Activated CD4-positive, CD25-positive, alpha-beta regulatory T cell (primary cell): ENCODE measurements at regions not wholly inside any gene's neighbourhood (a gene's known extent, or its start where the extent isn't known, plus 50 kb on each side); places are given as distances from the start of the nearest gene placed in this dataset.
"Not testable (repeated sequence)": the region's sequence is repeated elsewhere in the genome, so short reads cannot be mapped to it uniquely, and the experiment has no call there.

Source experiments
- DNase-seq, 4 experiments: peaks; one replicate each; lab custom pipeline; 2025; lab: John Stamatoyannopoulos, UW

DNA sequence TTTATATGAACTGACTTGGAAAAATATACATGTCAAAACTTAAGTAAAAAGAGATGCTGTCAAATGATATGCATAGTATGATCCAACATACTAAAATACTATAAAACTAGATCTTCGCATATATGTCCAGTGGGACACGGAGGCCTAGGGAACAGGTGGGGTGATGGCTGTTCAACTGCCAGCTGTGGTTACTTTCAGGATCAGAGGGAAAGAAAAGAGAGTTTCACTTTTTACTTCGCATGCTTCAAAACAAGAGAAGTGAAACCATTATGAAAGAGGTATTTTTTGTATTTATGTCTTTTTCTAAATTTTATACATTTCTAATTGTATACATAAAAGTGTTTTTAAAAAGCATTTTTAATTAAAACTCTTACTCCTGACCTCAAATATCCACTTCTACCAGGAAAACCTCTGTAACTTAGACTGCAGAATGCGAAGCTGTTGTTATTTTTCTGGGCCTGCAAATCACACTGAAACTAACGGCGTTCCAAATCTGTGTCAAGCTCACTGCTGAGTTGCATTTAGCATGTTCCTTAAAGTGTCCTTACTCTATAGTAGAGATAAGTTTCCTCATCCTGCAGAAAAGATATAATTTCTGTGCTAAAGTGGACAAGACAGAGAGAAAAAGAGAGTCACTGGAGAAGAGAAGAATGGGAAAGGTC is 97.8 kb upstream of the SLC35G4 start:
- DNase-seq, result no peak

DNA sequence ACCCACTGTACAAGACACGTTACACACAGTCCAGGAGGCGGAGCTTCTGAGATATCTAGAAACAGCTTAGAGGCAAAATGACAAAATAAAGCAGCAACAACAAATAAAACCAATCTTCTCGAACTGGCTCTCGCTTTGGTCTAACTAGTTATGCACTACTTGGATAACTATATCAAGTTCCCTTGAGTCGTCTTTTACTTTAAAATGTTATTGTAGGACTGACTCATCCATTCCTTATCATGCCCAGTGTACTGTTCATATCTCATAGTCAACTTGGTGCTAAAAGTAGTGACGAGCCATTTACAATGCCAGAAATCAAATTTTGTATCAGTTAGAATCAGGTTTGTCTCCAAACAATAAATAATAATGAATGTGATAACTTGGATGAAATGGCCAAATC is 102.5 kb upstream of the SLC35G4 start:
- no peak for DNase-seq

DNA sequence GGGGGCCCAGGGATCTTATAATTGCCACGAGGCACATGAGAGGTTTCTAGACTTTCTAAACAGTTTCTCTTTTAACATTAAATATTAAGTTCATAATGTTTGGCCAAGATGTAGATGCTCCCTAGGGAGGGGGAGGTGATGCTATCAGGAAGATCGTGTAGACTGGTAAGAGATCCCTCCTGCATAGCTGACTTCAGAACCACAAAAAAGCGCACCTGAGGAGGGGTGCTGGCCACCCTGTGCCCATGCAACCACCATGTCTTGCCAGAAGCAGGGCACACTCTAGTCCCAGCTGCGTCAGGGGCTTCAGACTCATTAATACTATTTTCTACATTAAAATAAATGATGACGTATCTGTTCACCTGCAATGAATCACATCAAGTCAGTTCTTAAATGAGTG is 103.4 kb upstream of the SLC35G4 start:
- no peak for DNase-seq

DNA sequence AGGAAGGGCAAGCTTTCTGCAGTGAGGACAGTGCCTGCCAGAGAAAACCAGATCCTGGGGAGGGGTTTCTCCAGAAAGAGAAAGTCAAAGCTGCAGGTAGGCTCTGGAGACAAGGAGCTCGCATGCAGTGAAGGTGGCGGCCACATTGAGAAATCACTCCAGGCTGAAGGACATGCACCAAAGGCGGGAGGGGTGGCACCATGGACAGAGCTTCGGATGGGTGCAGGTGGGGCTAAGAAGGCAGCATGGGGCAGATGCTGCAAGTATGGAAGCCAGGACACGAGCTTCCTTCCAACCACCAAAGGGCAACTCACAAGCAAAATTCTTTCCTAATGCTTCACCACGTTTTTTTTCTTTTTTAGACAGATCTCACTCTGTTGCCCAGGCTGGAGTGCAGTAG is 104.4 kb upstream of the SLC35G4 start:
- DNase-seq, result no peak

DNA sequence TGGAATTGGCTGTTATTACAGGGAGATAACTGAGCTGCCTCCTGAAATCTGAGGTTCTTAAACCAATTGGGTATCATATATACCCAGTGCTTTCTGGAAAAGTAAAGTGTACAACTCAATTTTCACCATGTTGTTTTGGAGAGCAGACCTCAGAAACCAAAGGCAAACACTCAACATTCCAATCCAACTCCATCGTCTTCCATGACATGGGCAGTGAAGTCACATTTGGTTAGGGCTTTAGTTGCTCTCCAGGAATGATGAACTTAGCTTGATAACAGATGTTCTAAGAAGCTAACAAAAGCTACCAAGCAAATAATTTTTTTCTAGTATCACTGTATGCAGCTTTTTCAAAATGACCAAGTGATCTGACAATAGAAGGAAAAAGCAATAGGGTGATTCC is 107.0 kb upstream of the SLC35G4 start:
- DNase-seq, result no peak

DNA sequence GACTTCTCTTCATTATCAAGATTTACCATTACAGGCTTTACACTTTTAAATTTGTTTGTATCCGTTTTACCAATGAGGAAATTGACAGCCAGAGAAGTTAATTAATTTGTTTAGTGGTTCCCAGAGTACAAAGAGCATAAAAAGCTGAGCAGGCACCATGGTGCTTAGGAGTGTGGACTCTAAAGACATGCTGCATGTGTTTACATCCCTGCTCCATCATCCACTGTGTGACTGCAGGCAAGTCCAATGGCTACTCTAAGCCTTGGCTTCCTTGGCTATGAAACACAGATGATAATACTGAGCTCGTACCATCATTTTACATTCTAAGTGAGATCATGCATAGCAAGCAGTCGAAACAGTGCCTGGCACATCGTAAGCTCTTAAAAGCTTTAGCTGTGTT is 108.0 kb upstream of the SLC35G4 start:
- no peak for DNase-seq

DNA sequence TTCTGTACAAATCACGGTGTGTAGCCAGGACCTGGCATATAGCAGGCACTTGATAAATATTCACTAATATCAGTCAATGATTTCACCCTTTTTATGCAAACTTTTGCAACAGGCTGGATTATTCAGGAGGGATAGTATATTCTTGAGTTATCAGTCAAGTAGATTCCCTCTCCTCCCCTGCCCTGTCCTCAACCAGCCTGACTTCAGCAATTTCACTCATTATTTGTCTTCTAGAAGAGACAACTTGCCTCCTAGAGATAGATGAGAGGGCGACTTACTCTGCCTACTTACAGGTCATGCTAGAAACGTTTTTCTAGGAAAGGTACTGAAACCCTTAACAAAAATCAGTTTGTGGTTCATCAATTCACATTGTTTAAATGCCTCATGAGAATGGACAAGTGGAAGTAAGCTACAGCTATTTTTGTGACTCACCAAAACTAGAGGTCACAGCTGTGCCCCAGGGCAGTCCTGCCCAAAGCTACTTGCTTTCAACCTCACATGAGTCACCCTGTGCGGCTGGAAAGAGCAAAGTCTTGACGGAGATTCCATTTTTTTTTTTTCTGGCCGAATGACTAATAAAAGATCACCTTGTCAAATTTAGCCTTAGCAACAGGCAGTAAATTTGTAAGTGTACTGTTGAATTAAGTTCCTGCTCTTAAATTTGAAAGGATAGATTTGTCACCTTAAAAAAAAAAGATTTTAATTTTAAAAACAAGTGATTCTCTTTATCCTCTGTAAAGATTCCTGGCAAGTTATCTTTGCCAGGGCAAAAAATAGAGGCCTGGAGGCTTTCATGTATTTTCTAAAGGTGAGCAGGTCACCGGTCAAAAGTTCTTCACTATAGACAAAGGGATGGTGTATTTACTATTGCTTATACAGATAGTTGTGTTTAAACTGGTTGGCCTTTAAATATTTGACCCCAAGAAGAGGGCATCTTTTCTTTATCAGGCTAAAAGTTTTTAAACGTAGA is 109.0 kb upstream of the SLC35G4 start:
- DNase-seq, result no peak

DNA sequence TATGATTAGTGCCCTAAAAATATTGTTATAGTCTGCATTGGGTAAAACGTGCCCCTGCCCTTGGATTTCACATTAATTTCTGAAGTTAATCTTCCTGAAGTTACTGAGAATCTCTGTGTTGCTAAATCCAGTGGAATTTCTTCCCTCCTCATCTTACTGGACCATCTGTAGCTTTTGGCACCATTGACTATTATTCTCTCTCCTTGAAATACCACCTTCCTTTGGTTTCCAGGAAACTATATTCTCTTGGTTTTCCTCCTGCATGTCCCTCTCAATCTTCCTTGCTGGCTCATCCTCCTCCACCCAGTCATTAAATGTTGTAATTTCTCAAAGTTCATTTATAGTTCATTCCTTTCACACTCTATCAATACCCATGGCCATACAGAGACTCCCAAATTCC is 110.6 kb upstream of the SLC35G4 start:
- no peak for DNase-seq

DNA sequence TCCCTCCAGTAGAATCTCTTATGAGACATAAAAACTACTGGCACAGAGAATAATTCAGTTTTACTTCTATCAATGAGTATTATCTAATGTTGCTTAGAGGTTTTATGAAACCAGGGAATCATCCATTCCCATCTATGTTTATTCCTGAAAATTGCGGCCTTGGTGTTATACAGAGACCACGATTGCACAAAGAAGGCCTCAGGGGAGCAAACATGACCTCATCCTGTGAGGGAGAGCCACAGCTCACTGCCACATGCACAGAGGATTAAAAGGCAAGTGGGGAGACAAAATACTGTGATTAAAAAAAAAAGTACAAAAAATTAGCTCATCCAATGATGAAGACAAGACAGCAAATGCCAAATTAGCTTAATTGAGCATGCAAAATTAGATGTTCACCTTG is 111.8 kb upstream of the SLC35G4 start:
- no peak for DNase-seq

DNA sequence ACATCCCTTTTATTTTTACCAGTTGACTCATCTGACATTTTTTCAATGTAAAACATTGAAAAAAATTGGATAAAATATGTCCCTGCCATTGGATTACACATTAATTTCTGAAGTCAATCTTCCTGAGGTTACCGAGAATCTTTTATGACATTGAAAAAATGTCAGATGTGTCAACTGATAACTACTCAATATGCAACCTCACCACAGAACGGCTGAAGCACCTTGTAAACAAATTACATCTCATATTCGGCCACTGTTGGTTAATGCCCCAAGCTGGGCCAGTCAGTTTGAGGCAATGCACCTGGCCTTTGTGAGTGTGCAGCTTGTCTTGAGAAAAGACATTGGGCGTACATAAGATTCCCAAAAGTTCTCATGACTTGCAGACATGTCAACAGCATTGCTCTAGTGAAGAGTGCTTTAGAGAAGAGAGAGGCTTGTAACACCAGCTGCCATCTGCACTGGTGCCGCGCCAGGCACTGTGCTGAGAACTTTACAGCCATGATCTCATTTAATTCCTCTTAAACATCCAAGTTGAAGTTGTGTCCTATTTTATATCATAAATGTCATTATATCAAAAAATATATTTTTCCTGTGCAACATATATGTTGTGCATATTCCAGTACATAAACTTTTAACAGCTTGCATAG is 112.7 kb upstream of the SLC35G4 start:
- DNase-seq, result no peak

DNA sequence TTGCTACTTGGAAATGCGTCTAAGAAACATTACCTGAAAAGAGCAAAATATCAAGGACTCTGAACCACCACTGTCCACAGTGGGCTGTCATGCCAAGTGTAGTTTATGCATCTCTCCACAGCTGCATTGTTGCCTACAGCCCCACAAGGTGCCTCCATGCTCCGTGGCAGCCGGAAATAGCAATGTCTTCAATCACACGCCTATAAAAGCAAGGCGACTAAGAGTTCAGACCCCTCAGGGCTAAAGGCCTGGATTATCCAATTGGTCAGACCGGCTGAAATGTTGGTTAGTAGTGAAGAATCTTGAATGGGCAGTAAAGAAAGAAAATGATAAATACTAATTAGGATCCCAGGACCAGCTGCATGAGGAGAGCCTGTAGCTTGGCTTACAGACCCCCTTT is 114.0 kb upstream of the SLC35G4 start:
- DNase-seq, result no peak

DNA sequence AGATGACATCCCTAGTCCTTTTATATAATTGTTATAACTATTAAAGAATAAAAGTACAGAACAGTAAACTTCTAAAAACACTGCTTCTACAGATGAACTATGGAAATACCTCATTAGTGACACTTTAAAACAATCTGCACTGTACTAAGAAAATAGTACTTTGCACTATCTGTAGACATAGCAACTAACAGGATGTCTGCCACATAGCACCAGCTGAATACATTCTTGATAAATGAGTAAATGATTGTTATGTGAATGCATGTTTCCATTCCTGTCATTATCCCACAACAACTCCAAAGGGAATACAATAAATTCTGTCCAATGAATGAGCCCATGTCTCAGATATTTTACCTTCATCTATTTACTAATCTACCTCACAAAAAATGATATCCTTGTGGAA is 115.3 kb upstream of the SLC35G4 start:
- no peak for DNase-seq

DNA sequence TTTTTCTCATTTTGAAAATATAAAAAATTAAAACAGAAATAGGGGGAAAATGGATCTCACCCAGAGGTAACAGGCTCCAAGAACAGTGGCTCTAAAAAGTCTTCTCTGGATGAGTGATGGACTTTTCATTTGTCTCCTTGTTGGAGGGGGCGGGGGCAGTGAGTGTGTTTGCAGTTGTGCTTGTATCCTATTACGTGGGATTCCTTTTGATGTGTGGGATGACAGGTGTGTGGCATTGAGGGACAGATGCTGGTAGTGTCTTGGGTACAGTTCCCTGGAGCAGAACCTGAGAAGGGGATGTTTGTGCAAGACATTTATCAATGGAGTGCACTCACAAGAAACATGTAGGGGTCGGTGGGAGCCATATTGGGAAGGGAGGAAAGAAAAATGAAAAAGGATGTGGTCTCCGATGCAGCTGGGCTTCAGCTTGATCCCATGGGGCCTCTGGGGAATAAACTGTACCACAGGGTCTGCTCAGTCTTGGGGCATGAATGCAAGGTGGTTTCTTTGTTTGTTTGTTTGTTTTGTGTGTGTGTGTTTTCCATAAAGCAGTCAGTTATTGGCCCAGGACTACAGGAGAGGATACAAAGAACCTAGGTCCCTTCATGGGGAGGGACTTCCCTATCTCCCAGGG is 120.0 kb upstream of the SLC35G4 start:
- DNase-seq, result no peak

DNA sequence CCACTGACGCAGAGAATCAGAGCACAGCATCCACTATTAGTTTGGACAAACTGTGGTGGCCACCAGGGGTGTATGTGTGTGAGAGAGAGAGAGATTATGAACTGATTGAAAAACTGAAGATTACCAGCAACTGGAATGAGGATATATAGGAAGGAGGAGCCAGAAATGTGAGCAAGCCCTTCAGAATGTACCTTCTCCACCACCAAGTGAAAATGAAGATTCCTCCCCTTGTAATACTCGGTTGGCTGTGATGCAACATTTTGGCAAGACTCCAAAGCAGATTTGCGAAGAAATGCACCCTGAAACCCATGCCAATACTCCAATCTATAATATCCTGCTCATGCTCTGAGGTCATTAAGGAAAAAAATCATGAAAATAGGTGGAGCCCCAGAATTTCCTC is 121.2 kb upstream of the SLC35G4 start:
- no peak for DNase-seq

DNA sequence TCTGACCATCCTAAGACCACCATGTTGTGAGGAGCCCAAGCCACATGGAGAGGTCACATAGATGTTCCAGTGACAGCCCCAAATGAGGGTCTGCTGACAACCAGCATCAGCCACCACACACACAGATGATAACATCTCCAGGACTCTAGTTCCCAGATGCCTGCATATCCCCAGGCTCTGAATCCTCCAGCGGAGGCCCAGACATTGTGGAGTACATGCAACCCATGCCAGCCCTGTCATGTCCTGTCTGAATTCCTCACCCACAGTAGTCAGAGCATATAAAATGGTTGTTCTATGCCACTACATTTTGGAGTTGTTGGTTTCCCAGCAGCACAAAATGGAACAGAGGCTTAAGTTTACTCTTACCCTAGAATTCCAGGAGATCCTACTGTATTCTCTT is 122.0 kb upstream of the SLC35G4 start:
- no peak for DNase-seq

DNA sequence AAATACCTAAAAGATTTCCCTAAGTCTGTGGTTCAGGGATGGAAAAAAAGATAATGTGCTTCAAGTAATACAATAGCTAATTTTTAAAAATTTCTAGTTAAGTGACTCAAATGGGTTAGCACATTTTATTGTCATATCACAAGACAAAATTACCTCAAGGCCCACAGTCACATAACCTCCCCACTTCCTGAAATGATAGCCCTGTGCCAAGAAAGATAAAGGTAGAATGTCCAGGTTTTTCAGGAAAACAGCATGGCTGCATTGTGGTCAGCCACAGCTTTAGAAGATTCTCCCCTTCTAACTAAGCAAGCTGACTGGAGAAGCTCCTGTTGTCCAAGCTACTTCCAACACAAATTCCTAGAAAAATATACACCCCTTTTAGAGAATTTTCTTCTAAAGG is 127.1 kb upstream of the SLC35G4 start:
- no peak for DNase-seq

DNA sequence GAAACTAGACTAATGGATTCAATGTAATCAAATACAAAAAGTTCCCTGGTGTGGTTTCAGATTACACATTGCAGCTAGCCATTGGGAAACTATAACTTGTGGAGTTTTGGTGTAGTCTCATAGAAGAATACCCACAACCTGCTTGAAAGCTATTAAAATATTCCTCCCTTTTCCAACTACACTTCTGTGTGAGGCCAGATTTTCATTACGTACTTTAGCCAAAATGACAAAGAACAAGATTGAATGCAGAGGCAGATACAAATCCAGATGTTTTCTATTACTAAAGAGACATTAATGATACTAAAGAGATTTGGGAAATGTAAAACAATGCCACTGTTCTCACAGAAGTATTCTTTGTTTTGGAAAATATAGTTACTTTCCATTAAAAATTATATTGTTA is 128.7 kb upstream of the SLC35G4 start:
- DNase-seq, result no peak

DNA sequence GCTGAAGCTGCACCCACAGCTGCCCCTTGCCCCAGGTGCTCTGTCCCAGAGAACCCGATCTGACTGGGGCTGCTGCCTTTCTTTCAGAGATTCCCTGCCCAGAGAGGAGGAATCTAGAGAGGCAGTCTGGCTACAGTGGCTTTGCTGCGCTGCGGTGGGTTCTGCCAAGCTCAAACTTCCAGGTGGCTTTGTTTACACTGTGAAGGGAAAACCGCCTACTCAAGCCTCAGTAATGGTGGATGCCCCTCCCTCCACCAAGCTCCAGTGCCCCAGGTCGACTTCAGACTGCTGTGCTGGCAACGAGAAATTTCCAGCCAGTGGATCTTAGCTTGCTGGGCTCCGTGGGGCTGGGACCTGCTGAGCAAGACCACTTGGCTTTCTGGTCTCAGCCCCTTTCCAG is 130.4 kb upstream of the SLC35G4 start:
- DNase-seq, result not testable (repeated sequence)

DNA sequence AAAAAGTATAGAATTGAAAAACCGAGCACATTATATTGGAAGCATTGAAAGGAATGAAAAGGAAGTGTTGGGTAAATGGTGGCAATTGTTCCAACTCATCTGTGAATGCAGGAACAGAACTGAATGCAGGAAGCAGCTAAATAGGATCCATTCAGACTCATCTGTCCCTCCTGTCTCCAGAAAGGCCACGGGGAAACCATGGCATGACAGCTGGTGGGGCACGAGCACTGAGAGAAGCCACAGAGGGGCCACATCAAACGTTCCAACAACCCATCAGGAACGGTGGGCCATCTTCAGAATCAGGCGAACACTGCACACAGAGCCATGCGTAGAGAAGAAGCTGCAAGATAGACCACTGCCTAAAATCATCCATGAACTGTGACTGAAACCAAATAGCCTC is 138.5 kb upstream of the SLC35G4 start:
- DNase-seq, result no peak

DNA sequence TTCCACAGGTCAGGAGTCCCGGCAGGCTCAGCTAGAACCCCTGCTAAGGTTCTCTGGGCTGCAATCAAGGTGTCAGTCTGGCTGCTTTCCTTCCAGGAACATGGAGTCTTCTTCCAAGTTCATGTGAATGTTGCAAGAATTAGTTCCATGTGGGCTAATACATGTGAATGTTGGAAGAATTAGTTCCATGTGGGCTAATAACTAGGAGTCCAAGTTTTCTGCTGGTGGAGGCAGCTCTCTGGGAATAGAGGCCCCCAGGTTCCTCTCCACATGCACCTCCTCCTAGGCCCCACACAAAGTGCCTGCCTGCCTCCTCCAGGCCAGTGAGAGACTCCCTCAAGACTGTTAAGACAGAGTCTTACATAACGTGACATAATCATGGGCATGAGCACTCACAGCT is 140.8 kb upstream of the SLC35G4 start:
- DNase-seq, result no peak

DNA sequence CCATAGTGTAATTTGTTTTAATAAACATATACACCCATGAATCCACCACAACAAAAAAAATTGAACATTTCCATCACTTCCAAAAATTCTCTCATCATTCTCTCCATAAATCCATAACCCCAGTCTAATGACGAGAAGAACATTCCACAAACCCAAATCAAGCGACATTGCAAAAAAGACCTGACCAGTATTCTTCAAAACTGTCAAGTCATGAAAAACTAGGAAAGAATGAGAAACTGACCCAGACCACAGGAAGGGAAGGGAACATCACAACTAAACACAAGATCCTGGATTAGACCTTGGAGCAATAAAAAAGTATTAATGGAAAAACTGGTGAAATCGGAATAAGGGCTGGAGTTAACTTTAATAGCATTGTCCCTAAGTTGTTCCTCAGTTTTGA is 141.3 kb upstream of the SLC35G4 start:
- no peak for DNase-seq

DNA sequence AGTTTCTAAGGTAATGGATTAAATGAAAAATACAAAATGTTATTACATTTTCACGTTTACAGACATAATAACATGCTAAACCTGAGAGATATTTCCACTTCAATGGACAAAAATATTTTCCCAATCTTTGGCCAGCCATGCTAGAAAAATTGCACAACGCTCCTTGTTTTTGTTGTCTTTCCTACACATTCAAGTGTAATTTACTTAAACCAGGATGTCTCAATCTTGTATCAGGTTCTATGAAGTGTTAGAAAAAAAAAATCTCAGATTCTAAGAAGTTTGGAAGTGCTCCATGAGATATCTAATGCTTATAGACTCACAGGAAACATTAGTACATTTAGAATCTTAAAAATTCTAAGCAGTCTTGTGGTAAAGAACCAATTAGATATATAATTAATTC is 141.8 kb upstream of the SLC35G4 start:
- DNase-seq, result no peak

DNA sequence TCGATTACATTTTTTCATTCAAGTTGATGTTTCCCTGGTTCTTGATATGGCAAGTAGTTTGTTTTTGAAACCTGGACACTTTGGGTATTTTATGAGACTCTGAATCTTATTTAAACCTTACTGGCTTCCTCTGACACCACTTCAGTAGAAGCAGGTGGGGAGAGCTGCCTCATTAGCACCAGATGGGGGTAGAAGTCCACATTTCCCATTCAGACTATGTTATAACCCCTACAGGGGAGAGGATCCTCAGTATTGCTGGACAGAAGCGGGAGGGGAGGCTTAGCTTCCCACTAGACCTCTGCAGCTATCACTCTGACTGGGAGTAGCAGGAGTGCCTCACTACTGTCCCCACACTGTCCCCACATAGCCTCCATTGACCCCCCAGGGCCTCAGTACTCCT is 145.3 kb upstream of the SLC35G4 start:
- no peak for DNase-seq
